ENCODE measurements at regions not wholly inside any gene's neighbourhood (a gene's known extent, or its start where the extent isn't known, plus 50 kb on each side); places are given as distances from the start of the nearest gene placed in this dataset.
"Not testable (repeated sequence)": the region's sequence is repeated elsewhere in the genome, so short reads cannot be mapped to it uniquely, and the experiment has no call there.

GRCh38 chr5:39541920-39542319, 117.1 kb upstream of the DAB2 start:
- no peak for TF ChIP-seq CTCF (IDR thresholded peaks at IDR 0.05; ENCODE audit: insufficient read depth, low read length)
- no peak overlapping the region for H3K4me3 ChIP-seq (ENCODE audit: low read depth, low read length)
- DNase-seq (ENCODE audit: low read depth), result no peak

GRCh38 chr5:39539470-39539869, 114.7 kb upstream of the DAB2 start:
- DNase-seq (ENCODE audit: low read depth), result no peak
- no peak for TF ChIP-seq CTCF (IDR thresholded peaks at IDR 0.05; ENCODE audit: insufficient read depth, low read length)
- H3K4me3 ChIP-seq (ENCODE audit: low read depth, low read length), result no peak overlapping the region

DNA sequence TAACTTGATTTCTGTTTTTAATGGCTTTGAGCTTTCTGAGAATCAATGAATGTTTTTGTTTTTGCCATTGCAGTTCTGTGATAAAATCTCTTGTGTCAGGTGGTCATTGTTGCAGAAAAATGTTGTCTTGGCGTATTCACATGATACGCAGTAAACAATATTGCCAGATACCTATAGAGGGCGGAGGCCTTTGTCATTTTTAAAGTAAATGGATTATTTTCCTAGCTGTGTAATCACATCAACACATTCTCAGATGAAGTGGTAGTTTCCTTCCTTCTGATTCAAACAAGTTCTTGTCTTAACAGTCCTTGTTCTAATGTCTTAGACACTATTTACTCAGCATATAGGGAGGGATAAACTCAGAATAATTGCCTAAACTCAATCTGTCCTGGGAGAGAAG, 109.9 kb upstream of the DAB2 start:
- no peak for DNase-seq (ENCODE audit: low read depth)
- H3K4me3 ChIP-seq (ENCODE audit: low read depth, low read length), result no peak overlapping the region
- TF ChIP-seq CTCF (IDR thresholded peaks at IDR 0.05; ENCODE audit: insufficient read depth, low read length), result no peak

- TF ChIP-seq CTCF (IDR thresholded peaks at IDR 0.05; ENCODE audit: insufficient read depth, low read length), result no peak
- no peak for DNase-seq (ENCODE audit: low read depth)
- no peak overlapping the region for H3K4me3 ChIP-seq (ENCODE audit: low read depth, low read length)
Measured at GRCh38 chr5:39533749-39534148, 109.0 kb upstream of the DAB2 start.

- no peak for DNase-seq (ENCODE audit: low read depth)
- no peak for TF ChIP-seq CTCF (IDR thresholded peaks at IDR 0.05; ENCODE audit: insufficient read depth, low read length)
- H3K4me3 ChIP-seq (ENCODE audit: low read depth, low read length), result no peak overlapping the region
Measured at GRCh38 chr5:39532511-39532910, 107.7 kb upstream of the DAB2 start.

DNA sequence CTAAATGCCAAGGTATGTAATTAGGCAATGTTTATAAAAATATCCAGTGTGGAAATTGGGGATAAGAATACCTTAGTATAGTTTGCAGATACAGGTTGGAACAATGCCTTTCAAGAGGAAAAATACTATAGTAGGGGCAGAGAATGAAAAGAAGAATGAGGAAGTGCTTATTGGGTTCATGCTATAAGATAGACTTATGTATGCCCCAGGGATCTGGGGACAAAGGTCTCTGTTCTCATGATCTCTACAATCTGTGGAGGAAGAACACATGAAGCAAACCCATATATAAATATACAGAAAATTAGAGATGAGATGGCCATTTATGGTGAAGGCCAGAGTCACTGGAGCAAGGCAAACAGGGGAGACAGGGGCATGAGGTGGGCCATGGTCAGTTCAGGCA, 106.5 kb upstream of the DAB2 start:
- H3K4me3 ChIP-seq (ENCODE audit: low read depth, low read length), result no peak overlapping the region
- TF ChIP-seq CTCF (IDR thresholded peaks at IDR 0.05; ENCODE audit: insufficient read depth, low read length), result no peak
- DNase-seq (ENCODE audit: low read depth), result no peak

- no peak for TF ChIP-seq CTCF (IDR thresholded peaks at IDR 0.05; ENCODE audit: insufficient read depth, low read length)
- DNase-seq (ENCODE audit: low read depth), result no peak
Measured at GRCh38 chr5:39526914-39527477, 102.2 kb upstream of the DAB2 start.

GRCh38 chr5:39525781-39526180, 101.0 kb upstream of the DAB2 start:
- not testable (repeated sequence) for DNase-seq (ENCODE audit: low read depth)

More at GRCh38 chr5:39526914-39527477, 102.2 kb upstream of the DAB2 start:
- no peak overlapping the region for H3K4me3 ChIP-seq (ENCODE audit: low read depth, low read length)

More at GRCh38 chr5:39525781-39526180, 101.0 kb upstream of the DAB2 start:
- not testable (repeated sequence) for H3K4me3 ChIP-seq (ENCODE audit: low read depth, low read length)

All from fibroblast of the aortic adventitia (primary cell).